Right lobe of liver (tissue), 4 donors: ENCODE measurements at regions not wholly inside any gene's neighbourhood (a gene's known extent, or its start where the extent isn't known, plus 50 kb on each side); places are given as distances from the start of the nearest gene placed in this dataset.

Experiments used
- CTCF ChIP-seq, 4 donors: fragments of 200-600 bp in 3 of 4; fragments of 450-650 bp in 1 of 4; IDR thresholded peaks; one replicate each; pipeline versions ENCODE4 v1.5.1 to v1.8.0; 2016 to 2022; ENCODE audit warnings: antibody characterized with exemption in 4 of 4, mild to moderate bottlenecking in 2 of 4
- POLR2A ChIP-seq: fragments of 450-650 bp; IDR thresholded peaks from one replicate; pipeline ENCODE4 v1.6.1; 2017; ENCODE audit warnings: antibody characterized with exemption, mild to moderate bottlenecking
- donor health status: DM: no; HTN: no; CAD: no.
- donor health status: DM: no; HTN: no; CAD: no.
- donor health status: DM: no; HTN: yes; CAD: no.

- TF ChIP-seq CTCF (IDR thresholded peaks at IDR 0.05) (no peak), POLR2A (no peak)
Observed at GRCh38 chr5:125181159-125181558, 434.7 kb upstream of the ZNF608 start.
